HFF-Myc (cell line): ENCODE measurements at regions not wholly inside any gene's neighbourhood (a gene's known extent, or its start where the extent isn't known, plus 50 kb on each side); places are given as distances from the start of the nearest gene placed in this dataset.

Experiments
- DNase-seq: peaks from one replicate; pipeline ENCODE4 v3.0.0-alpha.2; 2011; ENCODE audit warnings: low read depth; ENCODE audit errors: extremely low read depth
- H3K4me3 ChIP-seq: replicated peaks from 2 replicates; pipeline ENCODE4 v1.5.1; 2011; ENCODE audit warnings: low read depth, mild to moderate bottlenecking, control low read depth, low read length
- CTCF ChIP-seq: IDR thresholded peaks from 2 replicates; pipeline ENCODE4 v1.5.1; 2012; ENCODE audit warnings: mild to moderate bottlenecking, low read depth, low read length, control low read depth; ENCODE audit errors: missing control alignments

- no peak for TF ChIP-seq CTCF
- no peak for DNase-seq
- no peak overlapping the region for H3K4me3 ChIP-seq
Measured at GRCh38 chr1:175845338-175845737, 101.9 kb upstream of the TNR start.

GRCh38 chr1:175844877-175845276, 101.5 kb upstream of the TNR start:
- TF ChIP-seq CTCF = no peak
- no peak for DNase-seq
- H3K4me3 ChIP-seq = no peak overlapping the region

GRCh38 chr1:175842550-175842949, 99.2 kb upstream of the TNR start:
- no peak overlapping the region for H3K4me3 ChIP-seq
- no peak for TF ChIP-seq CTCF
- no peak for DNase-seq

GRCh38 chr1:175841738-175842187, 98.4 kb upstream of the TNR start:
- H3K4me3 ChIP-seq = no peak overlapping the region
- no peak for TF ChIP-seq CTCF
- DNase-seq = no peak

GRCh38 chr1:175840787-175841186, 97.4 kb upstream of the TNR start:
- no peak for TF ChIP-seq CTCF
- no peak for DNase-seq
- H3K4me3 ChIP-seq = no peak overlapping the region

- TF ChIP-seq CTCF = no peak
- DNase-seq = no peak
- no peak overlapping the region for H3K4me3 ChIP-seq
Measured at GRCh38 chr1:175839779-175840669, 96.6 kb upstream of the TNR start.
